GM10248 (cell line): ENCODE measurements at regions not wholly inside any gene's neighbourhood (a gene's known extent, or its start where the extent isn't known, plus 50 kb on each side); places are given as distances from the start of the nearest gene placed in this dataset.

Experiments used
- CTCF ChIA-PET: fragments of 300-600 bp; sonication (Branson Sonifier 250); formaldehyde crosslinking; extraction: SDS; loops from one replicate; lab custom pipeline; 2021; ENCODE audit warnings: antibody characterized with exemption; lab: Yijun Ruan, JAX
- POLR2A ChIA-PET: fragments of 350-650 bp; sonication (Branson Sonifier 250); formaldehyde crosslinking; extraction: SDS; loops from one replicate; lab custom pipeline; 2020; ENCODE audit warnings: antibody characterized with exemption; lab: Yijun Ruan, JAX
- DNase-seq: peaks from one replicate; pipeline ENCODE4 v3.0.0; 2012; ENCODE audit errors: extremely low spot score
- TF ChIP-seq, protein P1 (sequence below): IDR thresholded peaks from 2 replicates; pipeline ENCODE4 v1.5.1; 2012; ENCODE audit warnings: mild to moderate bottlenecking, low read depth; ENCODE audit errors: extremely low read depth, missing control alignments, control extremely low read depth

- TF ChIP-seq, protein P1, sequence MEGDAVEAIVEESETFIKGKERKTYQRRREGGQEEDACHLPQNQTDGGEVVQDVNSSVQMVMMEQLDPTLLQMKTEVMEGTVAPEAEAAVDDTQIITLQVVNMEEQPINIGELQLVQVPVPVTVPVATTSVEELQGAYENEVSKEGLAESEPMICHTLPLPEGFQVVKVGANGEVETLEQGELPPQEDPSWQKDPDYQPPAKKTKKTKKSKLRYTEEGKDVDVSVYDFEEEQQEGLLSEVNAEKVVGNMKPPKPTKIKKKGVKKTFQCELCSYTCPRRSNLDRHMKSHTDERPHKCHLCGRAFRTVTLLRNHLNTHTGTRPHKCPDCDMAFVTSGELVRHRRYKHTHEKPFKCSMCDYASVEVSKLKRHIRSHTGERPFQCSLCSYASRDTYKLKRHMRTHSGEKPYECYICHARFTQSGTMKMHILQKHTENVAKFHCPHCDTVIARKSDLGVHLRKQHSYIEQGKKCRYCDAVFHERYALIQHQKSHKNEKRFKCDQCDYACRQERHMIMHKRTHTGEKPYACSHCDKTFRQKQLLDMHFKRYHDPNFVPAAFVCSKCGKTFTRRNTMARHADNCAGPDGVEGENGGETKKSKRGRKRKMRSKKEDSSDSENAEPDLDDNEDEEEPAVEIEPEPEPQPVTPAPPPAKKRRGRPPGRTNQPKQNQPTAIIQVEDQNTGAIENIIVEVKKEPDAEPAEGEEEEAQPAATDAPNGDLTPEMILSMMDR = no peak
- POLR2A ChIA-PET = no interaction called here
- CTCF ChIA-PET = interaction anchor here (1.1 kb wide), 1 partner anchor 11 kb away, joined by 3 read pairs; no protein-coding TSS in a partner anchor
- DNase-seq = no peak
These were observed 530.8 kb upstream of the ZNF804A start for GRCh38 chr2:184067502-184067901.

GRCh38 chr2:184072470-184072869, 525.9 kb upstream of the ZNF804A start:
- no peak for DNase-seq
- CTCF ChIA-PET = no interaction called here
- POLR2A ChIA-PET = no interaction called here
- TF ChIP-seq, protein P1 = no peak

DNA sequence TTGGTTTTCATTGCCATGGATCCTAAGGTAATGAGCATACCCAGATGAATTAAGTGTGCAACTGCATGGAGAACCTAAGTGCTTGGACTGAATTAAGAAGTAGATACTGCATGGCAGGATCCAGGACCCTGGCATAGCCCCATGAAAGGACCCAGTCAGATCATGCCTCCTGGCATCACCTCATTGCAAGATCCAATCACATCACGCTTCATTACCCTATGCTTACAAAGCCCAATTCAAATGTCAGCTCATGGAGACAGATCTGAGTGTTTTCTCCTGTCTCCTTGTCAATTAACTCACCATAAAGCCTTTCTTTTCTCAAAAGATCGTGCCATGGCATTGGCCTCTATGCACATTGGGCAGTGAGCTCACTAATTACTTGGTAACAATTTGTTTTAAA, 519.8 kb upstream of the ZNF804A start:
- ChIA-PET POLR2A (no interaction called here), CTCF (interaction anchor here (1.0 kb wide), 1 partner anchor 11 kb away, joined by 3 read pairs; no protein-coding TSS in a partner anchor)
- no peak for DNase-seq
- TF ChIP-seq, protein P1 = no peak

- TF ChIP-seq, protein P1 = no peak
- no peak for DNase-seq
- ChIA-PET POLR2A (no interaction called here), CTCF (no interaction called here)
These were observed 506.9 kb upstream of the ZNF804A start for GRCh38 chr2:184091456-184091855.

DNA sequence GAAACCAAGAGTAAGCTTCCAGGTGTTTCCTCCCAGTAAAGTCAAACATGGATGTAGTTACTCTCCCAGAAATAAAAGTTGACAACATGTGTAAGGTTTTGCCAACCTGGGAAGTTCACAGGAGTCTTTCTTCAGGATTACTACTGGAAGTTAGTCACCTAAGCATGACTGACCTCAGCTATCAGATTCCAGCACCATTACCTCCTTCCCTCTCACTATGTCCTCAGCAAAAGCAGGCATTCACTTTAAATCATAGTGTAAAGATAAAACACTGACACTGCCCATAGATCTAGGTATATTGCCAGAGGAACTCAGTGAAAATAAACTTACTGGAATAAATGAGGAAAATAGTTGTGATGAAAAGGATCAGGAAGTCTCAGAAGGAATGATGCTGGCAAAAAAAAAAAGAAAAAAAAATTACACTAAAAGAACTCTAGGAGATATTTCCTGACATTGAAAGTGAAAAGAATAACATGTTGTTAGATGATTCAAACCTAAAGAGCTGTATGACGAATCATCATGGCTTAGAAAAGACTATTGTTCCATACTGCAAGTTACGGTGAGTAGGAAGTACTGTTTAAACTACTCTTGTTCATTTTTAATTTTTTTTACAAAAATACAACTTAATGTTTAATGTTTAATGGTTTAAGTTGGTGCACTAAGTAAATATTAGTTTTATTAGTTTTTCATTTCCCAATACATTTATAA, 484.5 kb upstream of the ZNF804A start:
- no peak for DNase-seq
- CTCF ChIA-PET = no interaction called here

GRCh38 chr2:184114439-184114838, 483.9 kb upstream of the ZNF804A start:
- TF ChIP-seq, protein P1 = no peak
- ChIA-PET CTCF (no interaction called here), POLR2A (no interaction called here)
- no peak for DNase-seq

More for the DNA sequence above, 484.5 kb upstream of the ZNF804A start:
- TF ChIP-seq, protein P1 = no peak
- POLR2A ChIA-PET = no interaction called here
